ENCODE measurements at regions not wholly inside any gene's neighbourhood (a gene's known extent, or its start where the extent isn't known, plus 50 kb on each side); places are given as distances from the start of the nearest gene placed in this dataset.

- DNase-seq (ENCODE audit: low spot score), result no peak
- in situ Hi-C loops (cut with MboI; ENCODE audit: low sequenced_read_pairs, unreplicated experiment), result no loop called here
- no peak for TF ChIP-seq CTCF (IDR thresholded peaks at IDR 0.05; ENCODE audit: borderline replicate concordance, control extremely low read depth, extremely low read depth, insufficient read depth, missing control alignments)
Observed at GRCh38 chr3:76855451-76855850, 184.4 kb upstream of the ROBO2 start.

GRCh38 chr3:76859596-76859995, 180.3 kb upstream of the ROBO2 start:
- no peak for DNase-seq (ENCODE audit: low spot score)
- in situ Hi-C loops (cut with MboI; ENCODE audit: low sequenced_read_pairs, unreplicated experiment), result no loop called here
- no peak for TF ChIP-seq CTCF (IDR thresholded peaks at IDR 0.05; ENCODE audit: borderline replicate concordance, control extremely low read depth, extremely low read depth, insufficient read depth, missing control alignments)

- TF ChIP-seq CTCF (IDR thresholded peaks at IDR 0.05; ENCODE audit: borderline replicate concordance, control extremely low read depth, extremely low read depth, insufficient read depth, missing control alignments), result no peak
- in situ Hi-C loops (cut with MboI; ENCODE audit: low sequenced_read_pairs, unreplicated experiment), result no loop called here
- no peak for DNase-seq (ENCODE audit: low spot score)
Observed at GRCh38 chr3:76864355-76864754, 175.5 kb upstream of the ROBO2 start.

- in situ Hi-C loops (cut with MboI; ENCODE audit: low sequenced_read_pairs, unreplicated experiment), result no loop called here
- DNase-seq (ENCODE audit: low spot score), result no peak
- no peak for TF ChIP-seq CTCF (IDR thresholded peaks at IDR 0.05; ENCODE audit: borderline replicate concordance, control extremely low read depth, extremely low read depth, insufficient read depth, missing control alignments)
Observed at GRCh38 chr3:76866729-76867408, 173.0 kb upstream of the ROBO2 start.

- TF ChIP-seq CTCF (IDR thresholded peaks at IDR 0.05; ENCODE audit: borderline replicate concordance, control extremely low read depth, extremely low read depth, insufficient read depth, missing control alignments), result no peak
- in situ Hi-C loops (cut with MboI; ENCODE audit: low sequenced_read_pairs, unreplicated experiment), result no loop called here
- no peak for DNase-seq (ENCODE audit: low spot score)
Observed at GRCh38 chr3:76869726-76870384, 170.0 kb upstream of the ROBO2 start.

- TF ChIP-seq CTCF (IDR thresholded peaks at IDR 0.05; ENCODE audit: borderline replicate concordance, control extremely low read depth, extremely low read depth, insufficient read depth, missing control alignments), result no peak
- in situ Hi-C loops (cut with MboI; ENCODE audit: low sequenced_read_pairs, unreplicated experiment), result no loop called here
- DNase-seq (ENCODE audit: low spot score), result no peak
Observed at GRCh38 chr3:76871655-76872054, 168.2 kb upstream of the ROBO2 start.

Measured in GM13976 (cell line).